CD14-positive monocyte (primary cell): ENCODE measurements at regions not wholly inside any gene's neighbourhood (a gene's known extent, or its start where the extent isn't known, plus 50 kb on each side); places are given as distances from the start of the nearest gene placed in this dataset.
"Not testable (repeated sequence)": the region's sequence is repeated elsewhere in the genome, so short reads cannot be mapped to it uniquely, and the experiment has no call there.

Source experiments
- DNase-seq, 3 donors: peaks; one replicate each; pipeline ENCODE4 v3.0.0-alpha.2; 2011 to 2022
- H2AFZ ChIP-seq: 2 replicates; pipeline ENCODE4 v1.6.0; 2012; ENCODE audit warnings: mild to moderate bottlenecking, low read depth, low read length, inconsistent platforms; ENCODE audit not compliant: insufficient read depth, poor library complexity, severe bottlenecking
- H3K27ac ChIP-seq, 2 donors: 1 replicate in 1 of 2; 2 replicates in 1 of 2; pipeline ENCODE4 v1.5.1; 2012 to 2013; ENCODE audit warnings: low read length in 2 of 2, control low read depth in 1 of 2, inconsistent platforms in 1 of 2, low read depth in 1 of 2, mild to moderate bottlenecking in 1 of 2
- H3K27me3 ChIP-seq, 2 donors: one replicate each; pipeline versions ENCODE4 v1.6.0 to v1.6.1; 2011 to 2013; ENCODE audit warnings: low read length in 2 of 2; ENCODE audit not compliant: control insufficient read depth in 2 of 2, insufficient read depth in 2 of 2
- H3K36me3 ChIP-seq, 2 donors: replicated peaks in 1 of 2; 1 replicate in 1 of 2; 2 replicates in 1 of 2; pipeline versions ENCODE4 v1.5.1 to v1.6.1; 2012 to 2013; ENCODE audit warnings: low read length in 2 of 2, control low read depth in 1 of 2, inconsistent platforms in 1 of 2, mild to moderate bottlenecking in 1 of 2; ENCODE audit not compliant: insufficient read depth in 2 of 2, control insufficient read depth in 1 of 2
- H3K4me1 ChIP-seq, 2 donors: 1 replicate in 1 of 2; 2 replicates in 1 of 2; pipeline versions ENCODE4 v1.5.1 to v1.6.1; 2012 to 2013; ENCODE audit warnings: low read length in 2 of 2, control low read depth in 1 of 2, inconsistent platforms in 1 of 2, mild to moderate bottlenecking in 1 of 2, moderate library complexity in 1 of 2; ENCODE audit not compliant: insufficient read depth in 2 of 2, control insufficient read depth in 1 of 2
- H3K4me2 ChIP-seq: replicated peaks from 2 replicates; pipeline ENCODE3; 2012; ENCODE audit warnings: low read length, moderate library complexity, mild to moderate bottlenecking; ENCODE audit not compliant: poor library complexity, severe bottlenecking; ENCODE audit errors: extremely low read depth
- H3K4me3 ChIP-seq, 3 experiments: fragments of 200-600 bp in 1 of 3; sonication (generic) in 1 of 3; replicated peaks in 1 of 3; 1 replicate in 2 of 3; 2 replicates in 1 of 3; pipeline ENCODE4 v1.5.1; 2011 to 2013; ENCODE audit warnings: low read length in 3 of 3, mild to moderate bottlenecking in 3 of 3, control low read depth in 2 of 3, low read depth in 2 of 3, inconsistent platforms in 1 of 3, moderate library complexity in 1 of 3
- H3K79me2 ChIP-seq: 2 replicates; pipeline ENCODE4 v1.6.0; 2012; ENCODE audit warnings: mild to moderate bottlenecking, control low read depth, inconsistent platforms, low read length, moderate library complexity; ENCODE audit not compliant: insufficient read depth
- H3K9ac ChIP-seq: 2 replicates; pipeline ENCODE4 v1.6.0; 2017; ENCODE audit warnings: low read length, mild to moderate bottlenecking; ENCODE audit not compliant: insufficient read depth, poor library complexity, severe bottlenecking
- H3K9me3 ChIP-seq, 2 donors: replicated peaks in 1 of 2; 1 replicate in 1 of 2; 2 replicates in 1 of 2; pipeline versions ENCODE4 v1.5.1 to v1.6.1; 2012 to 2013; ENCODE audit warnings: low read length in 2 of 2, control low read depth in 1 of 2; ENCODE audit not compliant: control insufficient read depth in 1 of 2, insufficient read depth in 1 of 2
- H4K20me1 ChIP-seq: 2 replicates; pipeline ENCODE4 v1.6.0; 2012; ENCODE audit warnings: mild to moderate bottlenecking, low read length, control low read depth, moderate library complexity; ENCODE audit not compliant: insufficient read depth
- H3K27ac Mint-ChIP-seq, 7 donors: one replicate each; pipeline ENCODE4 v1.8.0; 2020; ENCODE audit warnings: mild to moderate bottlenecking in 7 of 7, mixed read lengths in 7 of 7, moderate library complexity in 6 of 7, inconsistent platforms in 2 of 7
- H3K27me3 Mint-ChIP-seq, 3 donors: one replicate each; pipeline ENCODE4 v1.8.0; 2021 to 2022; ENCODE audit warnings: low read depth in 3 of 3, mild to moderate bottlenecking in 3 of 3, mixed read lengths in 3 of 3, moderate library complexity in 3 of 3, inconsistent platforms in 1 of 3
- H3K36me3 Mint-ChIP-seq, 2 donors: one replicate each; pipeline ENCODE4 v1.8.0; 2020; ENCODE audit warnings: mixed read lengths in 2 of 2, inconsistent platforms in 1 of 2, mild to moderate bottlenecking in 1 of 2
- H3K4me1 Mint-ChIP-seq: one replicate; pipeline ENCODE4 v1.8.0; 2020; ENCODE audit warnings: mild to moderate bottlenecking, mixed read lengths
- H3K4me3 Mint-ChIP-seq, 2 donors: one replicate each; pipeline ENCODE4 v1.8.0; 2020; ENCODE audit warnings: mild to moderate bottlenecking in 2 of 2, mixed read lengths in 2 of 2, moderate library complexity in 1 of 2
- H3K9me3 Mint-ChIP-seq, 7 donors: one replicate each; pipeline ENCODE4 v1.8.0; 2020 to 2022; ENCODE audit warnings: mixed read lengths in 7 of 7, mild to moderate bottlenecking in 6 of 7, moderate library complexity in 6 of 7, inconsistent platforms in 2 of 7
- WGBS: methylation state at CpG from one replicate; pipeline ENCODE4 v1.1.5; 2013; ENCODE audit warnings: missing lambda C conversion rate; ENCODE audit not compliant: insufficient coverage; 5-methylcytosine and 5-hydroxymethylcytosine counted together
- intact Hi-C, 2 donors: fragments of 100-400 bp; cut with micrococcal nuclease; formaldehyde crosslinking; loops; one replicate each; pipeline versions ENCODE4 v1.15.0 to v1.15.1; 2023

GRCh38 chr15:32522421-32522820 is 67.0 kb upstream of the GOLGA8O start:
- H3K36me3 Mint-ChIP-seq, H3K4me3 ChIP-seq, H3K27me3 ChIP-seq, H3K9ac ChIP-seq, H2AFZ ChIP-seq, H3K36me3 ChIP-seq, H3K79me2 ChIP-seq, H3K27ac ChIP-seq, H3K9me3 Mint-ChIP-seq, H3K4me3 Mint-ChIP-seq, H3K27me3 Mint-ChIP-seq, H4K20me1 ChIP-seq, H3K9me3 ChIP-seq, intact Hi-C loops, H3K4me2 ChIP-seq: not testable (repeated sequence)
- peak in 1 of 3 donors; percentile 5 for DNase-seq
- H3K27ac Mint-ChIP-seq = peak overlapping the region in 3 of 7 donors; percentile 46 to 83 (median 74)
- H3K4me1 Mint-ChIP-seq = peaks cover 17% of the 10 kb centered on the region
- no CpG with 5 or more reads among the region's 9 CpGs for WGBS
- peaks cover 7 to 13% of the 10 kb centered on the region in 2 donors for H3K4me1 ChIP-seq

- Histone ChIP-seq H3K4me1 (peaks cover 7 to 13% of the 10 kb centered on the region in 2 donors), H3K27ac (peak overlapping the region; percentile 42 to 71), H3K4me3 (peak overlapping the region; percentile 27 to 65 (median 40))
- peak overlapping the region; percentile 77 to 91 for H3K4me3 Mint-ChIP-seq
- H3K4me2 ChIP-seq, intact Hi-C loops, H3K79me2 ChIP-seq, H3K27me3 Mint-ChIP-seq, H3K9ac ChIP-seq, H3K9me3 ChIP-seq, H4K20me1 ChIP-seq, H3K27me3 ChIP-seq, H3K36me3 Mint-ChIP-seq, H3K9me3 Mint-ChIP-seq, H2AFZ ChIP-seq, H3K36me3 ChIP-seq: not testable (repeated sequence)
- peak overlapping the region; percentile 88 to 96 (median 95) for H3K27ac Mint-ChIP-seq
- H3K4me1 Mint-ChIP-seq = peaks cover 17% of the 10 kb centered on the region
- 11% methylated on average over 2 of the region's 7 CpGs for WGBS
- DNase-seq = peak; percentile 9 to 60 (median 33)
Observed at GRCh38 chr15:32518976-32519375, 63.5 kb upstream of the GOLGA8O start.

GRCh38 chr15:32518013-32518412 is 62.6 kb upstream of the GOLGA8O start:
- peak overlapping the region in 1 of 3 experiments; percentile 54 for H3K4me3 ChIP-seq
- H3K4me2 ChIP-seq = peak overlapping the region; percentile 19
- Mint-ChIP-seq H3K4me1 (peaks cover 17% of the 10 kb centered on the region), H3K27ac (peak overlapping the region; percentile 88 to 97 (median 93)), H3K4me3 (peak overlapping the region; percentile 75 to 84)
- H4K20me1 ChIP-seq, H3K9me3 Mint-ChIP-seq, H3K79me2 ChIP-seq, H2AFZ ChIP-seq, H3K27me3 ChIP-seq, H3K36me3 ChIP-seq, H3K9me3 ChIP-seq, intact Hi-C loops, H3K36me3 Mint-ChIP-seq, H3K27me3 Mint-ChIP-seq: not testable (repeated sequence)
- WGBS = 11% methylated on average over 7 of the region's 20 CpGs
- H3K9ac ChIP-seq = peak overlapping the region; percentile 15
- peak overlapping the region in 1 of 2 donors; percentile 74 for H3K27ac ChIP-seq
- H3K4me1 ChIP-seq = peaks cover 7 to 13% of the 10 kb centered on the region in 2 donors
- DNase-seq = peak; percentile 4 to 28 (median 27)

GRCh38 chr15:32516954-32517353 is 61.5 kb upstream of the GOLGA8O start:
- H3K9ac ChIP-seq, H3K27me3 ChIP-seq, H4K20me1 ChIP-seq, intact Hi-C loops, H3K79me2 ChIP-seq, DNase-seq, H3K4me3 ChIP-seq, H3K27ac Mint-ChIP-seq, H3K27me3 Mint-ChIP-seq, H3K9me3 ChIP-seq, H3K36me3 ChIP-seq, H3K36me3 Mint-ChIP-seq, H3K27ac ChIP-seq, H3K9me3 Mint-ChIP-seq, H3K4me3 Mint-ChIP-seq, H3K4me2 ChIP-seq, H2AFZ ChIP-seq: not testable (repeated sequence)
- H3K4me1 Mint-ChIP-seq = peaks cover 17% of the 10 kb centered on the region
- H3K4me1 ChIP-seq = peaks cover 7 to 13% of the 10 kb centered on the region in 2 donors
- WGBS = no CpG with 5 or more reads among the region's 1 CpG
